GM19455 (cell line): ENCODE measurements at regions not wholly inside any gene's neighbourhood (a gene's known extent, or its start where the extent isn't known, plus 50 kb on each side); places are given as distances from the start of the nearest gene placed in this dataset.
"Not testable (repeated sequence)": the region's sequence is repeated elsewhere in the genome, so short reads cannot be mapped to it uniquely, and the experiment has no call there.

Experiments used
- ATAC-seq: cut with Tn5 transposase; IDR thresholded peaks from one replicate; pipeline ENCODE4 v1.9.1; 2021; ENCODE audit not compliant: unreplicated experiment

- no peak for ATAC-seq
These were observed 567.3 kb upstream of the KLF4 start for GRCh38 chr9:108056805-108057386.

DNA sequence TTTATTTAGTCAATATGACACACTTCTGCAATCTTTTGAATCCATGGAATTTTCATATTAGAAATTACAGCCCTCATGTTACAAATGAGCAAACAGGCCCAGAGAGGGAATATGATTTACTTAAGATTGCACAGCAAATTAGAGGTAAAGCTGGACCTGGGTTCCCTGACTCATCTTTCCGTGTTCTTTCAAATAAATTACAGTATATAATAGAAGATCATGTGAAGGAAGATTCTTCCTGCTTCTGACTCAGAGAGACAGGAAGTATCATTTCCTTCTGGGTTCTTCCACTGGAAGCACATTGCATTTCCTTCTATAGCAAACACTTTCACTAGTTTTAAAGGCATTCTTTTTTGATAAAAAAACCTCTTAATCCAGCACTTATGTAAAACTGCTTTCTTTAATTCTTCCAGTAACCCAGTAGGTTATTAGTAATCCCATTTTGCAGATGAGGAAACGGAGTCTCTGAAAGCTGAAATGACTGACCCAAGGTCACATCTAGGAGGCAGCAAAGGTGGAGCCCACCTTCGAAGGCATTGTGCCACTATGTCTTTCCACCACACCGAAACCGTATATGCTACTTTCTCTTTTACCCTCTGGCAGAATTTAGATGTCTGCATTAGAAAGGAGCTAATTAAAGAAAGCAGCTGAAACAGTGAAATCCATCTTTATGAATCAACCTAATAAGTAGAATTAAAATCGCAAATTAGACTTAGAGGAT, 566.7 kb upstream of the KLF4 start:
- no peak for ATAC-seq

GRCh38 chr9:108054131-108054630, 564.6 kb upstream of the KLF4 start:
- ATAC-seq = no peak

DNA sequence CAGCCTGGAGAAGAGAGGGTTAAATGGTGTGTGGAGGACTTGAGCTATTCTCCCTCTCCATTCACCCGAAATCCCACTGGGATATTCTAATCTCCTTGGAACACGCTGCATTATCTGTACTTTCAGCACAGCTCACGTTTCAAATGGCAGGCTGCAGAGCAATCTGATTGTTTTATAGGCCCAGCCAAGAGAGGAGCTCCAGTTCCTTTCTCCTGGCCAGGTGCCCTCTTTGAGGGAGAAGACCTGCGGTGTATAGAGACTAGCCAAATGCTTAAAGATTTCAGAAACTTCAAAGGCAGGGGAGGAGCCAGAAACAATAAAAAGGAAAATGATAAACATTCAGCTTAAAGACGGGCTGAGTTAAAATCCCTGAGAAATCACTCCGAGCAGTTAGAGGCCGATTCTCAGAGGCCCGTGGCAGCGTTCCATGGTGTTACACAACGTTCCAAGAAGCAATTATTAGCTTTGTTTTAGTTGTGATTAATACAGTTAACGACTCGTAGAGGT, 564.0 kb upstream of the KLF4 start:
- ATAC-seq = no peak

- no peak for ATAC-seq
These were observed 563.0 kb upstream of the KLF4 start for GRCh38 chr9:108052431-108053080.

- no peak for ATAC-seq
These were observed 561.3 kb upstream of the KLF4 start for GRCh38 chr9:108050894-108051293.

DNA sequence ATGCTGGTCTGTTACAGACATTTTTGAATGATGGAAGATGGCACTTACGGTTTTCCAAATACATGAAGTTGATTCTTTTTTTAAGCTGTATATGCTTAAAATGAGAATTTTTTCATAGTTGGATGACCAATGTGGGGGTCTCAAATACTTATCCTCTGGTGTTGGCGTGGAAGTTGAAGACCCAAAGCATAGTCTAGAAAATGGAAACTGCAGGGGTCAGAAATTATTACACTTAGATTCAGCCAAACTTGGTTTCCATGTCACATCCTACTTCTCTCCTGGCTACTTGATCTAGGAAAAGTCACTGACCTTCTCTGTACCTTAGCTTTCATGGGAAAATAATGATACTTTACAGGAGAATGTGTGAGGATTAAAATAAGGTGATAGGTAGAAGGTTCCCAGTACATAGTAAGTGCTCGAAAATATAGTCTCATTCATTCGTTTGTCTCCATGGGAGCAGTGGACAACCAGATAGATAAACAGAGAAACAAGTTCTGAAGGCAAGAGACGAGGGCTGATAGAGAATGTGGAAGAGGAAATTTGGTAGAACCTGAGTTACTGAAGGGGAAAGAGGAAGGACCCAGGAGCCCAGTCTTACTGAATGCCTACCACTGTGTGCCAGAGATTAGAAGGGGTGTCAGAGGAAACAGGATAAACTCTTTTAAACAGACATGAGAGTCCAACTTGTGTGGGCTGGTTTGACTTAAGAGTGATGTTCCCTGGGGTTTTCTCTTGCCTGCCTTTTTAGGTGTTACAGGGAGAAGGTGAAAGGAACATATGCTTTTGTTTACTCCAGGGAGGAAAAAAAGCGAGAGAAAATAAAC, 560.3 kb upstream of the KLF4 start:
- no peak for ATAC-seq

- ATAC-seq = no peak
These were observed 559.5 kb upstream of the KLF4 start for GRCh38 chr9:108049026-108049607.

DNA sequence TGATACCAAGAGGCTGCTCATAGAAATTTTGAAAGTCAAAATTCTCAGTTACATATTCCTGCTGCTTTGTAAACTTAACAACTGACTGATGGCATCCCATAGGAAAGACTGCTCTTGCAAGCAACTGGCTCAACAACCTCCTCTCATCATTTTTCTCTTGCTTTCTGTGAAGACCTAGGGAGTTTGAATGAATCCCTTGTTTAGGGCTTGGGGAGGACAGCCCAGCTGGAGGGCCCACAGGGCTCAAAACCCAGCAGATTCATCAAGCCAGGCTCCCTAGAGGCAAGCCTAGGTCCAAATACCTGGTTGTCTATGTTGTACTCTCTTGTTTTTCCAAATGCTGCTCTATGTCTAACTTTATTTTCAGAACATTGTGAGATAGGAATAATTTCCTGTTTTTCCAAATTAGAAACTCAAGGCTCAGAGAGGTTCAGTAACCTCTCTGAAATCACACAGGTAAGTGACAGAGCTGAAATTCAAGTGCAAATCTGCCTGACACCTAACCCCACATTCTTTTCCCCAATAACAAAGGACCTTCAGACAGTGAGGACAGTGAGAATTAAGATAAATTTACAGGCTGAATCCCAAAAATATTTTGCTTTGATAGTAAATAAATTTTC, 558.9 kb upstream of the KLF4 start:
- ATAC-seq = no peak

GRCh38 chr9:108047777-108048176, 558.2 kb upstream of the KLF4 start:
- ATAC-seq = not testable (repeated sequence)

DNA sequence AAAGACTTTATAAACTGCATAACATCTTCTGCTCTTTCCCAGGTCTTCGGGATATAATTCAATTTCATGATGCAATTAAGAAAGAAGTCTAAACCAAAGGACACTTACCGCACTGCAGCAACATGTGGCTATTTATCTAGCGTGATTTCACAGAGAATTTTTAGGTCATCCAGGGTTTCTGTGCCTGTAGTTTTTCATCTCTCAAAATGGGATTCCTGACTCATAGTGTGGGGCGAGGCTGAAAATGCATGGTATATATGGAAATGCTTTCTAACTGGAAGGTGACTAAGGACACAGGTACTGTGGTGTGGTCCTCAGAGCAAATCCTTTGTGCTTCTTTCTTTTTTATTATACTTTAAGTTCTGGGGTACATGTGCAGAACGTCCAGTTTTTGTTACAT, 557.7 kb upstream of the KLF4 start:
- ATAC-seq = no peak

DNA sequence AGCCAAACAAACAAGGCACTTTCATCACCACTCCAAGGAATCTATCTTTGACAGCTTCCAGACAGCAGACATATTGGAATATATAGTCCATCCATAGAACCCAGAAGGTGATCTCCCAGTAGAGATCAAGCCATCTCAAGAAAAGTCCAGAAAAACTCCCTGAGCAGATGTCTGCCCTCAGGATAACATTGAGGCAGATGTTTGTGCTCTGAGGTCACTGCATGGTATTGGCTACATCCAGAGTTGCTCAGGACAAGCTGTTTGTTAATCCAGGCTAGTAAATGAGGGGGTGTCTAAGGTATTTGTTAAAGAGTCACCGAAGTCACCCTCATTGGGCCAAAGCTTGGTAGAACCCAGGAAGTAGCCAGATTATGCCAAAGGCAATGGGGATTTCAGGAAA, 556.3 kb upstream of the KLF4 start:
- no peak for ATAC-seq

DNA sequence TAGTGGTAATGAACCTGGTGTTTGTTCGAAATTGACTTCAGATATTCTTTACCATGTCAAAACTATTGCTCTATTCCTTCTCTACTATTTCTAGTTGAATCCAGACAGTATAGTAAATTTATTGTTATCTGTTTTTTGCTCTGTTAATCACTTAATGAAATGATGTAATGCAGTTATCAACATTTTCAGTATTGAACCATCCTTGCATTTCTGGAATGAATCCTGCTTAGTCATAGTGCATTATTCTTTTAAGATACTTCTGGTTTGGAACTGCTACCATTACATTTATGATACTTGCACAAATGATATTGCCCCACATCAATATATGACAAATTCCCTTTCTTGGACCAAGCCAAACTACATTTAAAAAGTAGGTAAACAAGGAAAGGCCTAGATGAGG, 554.0 kb upstream of the KLF4 start:
- no peak for ATAC-seq

- no peak for ATAC-seq
These were observed 552.0 kb upstream of the KLF4 start for GRCh38 chr9:108041551-108041950.

DNA sequence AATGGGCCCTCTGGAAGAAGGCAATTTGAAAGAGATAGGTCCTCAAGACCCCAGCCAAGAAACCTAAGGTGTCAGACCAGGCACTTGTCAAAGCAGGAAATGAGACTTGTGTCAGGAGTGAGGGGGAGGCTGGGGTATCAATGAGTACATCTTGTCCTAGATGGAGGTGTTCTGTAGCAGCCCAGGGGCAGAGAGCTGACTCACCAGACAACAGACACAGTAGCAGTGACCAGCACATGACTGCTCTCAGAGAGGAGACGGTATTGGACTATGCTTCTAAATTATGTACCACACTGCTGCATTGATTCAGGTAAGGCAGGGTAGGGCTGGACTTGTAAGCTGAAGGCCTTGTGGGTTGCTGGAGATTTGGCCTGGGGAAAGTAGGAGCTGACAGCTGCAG, 551.2 kb upstream of the KLF4 start:
- no peak for ATAC-seq

- no peak for ATAC-seq
These were observed 549.9 kb upstream of the KLF4 start for GRCh38 chr9:108039493-108039892.

GRCh38 chr9:108039012-108039411, 549.4 kb upstream of the KLF4 start:
- ATAC-seq = no peak

DNA sequence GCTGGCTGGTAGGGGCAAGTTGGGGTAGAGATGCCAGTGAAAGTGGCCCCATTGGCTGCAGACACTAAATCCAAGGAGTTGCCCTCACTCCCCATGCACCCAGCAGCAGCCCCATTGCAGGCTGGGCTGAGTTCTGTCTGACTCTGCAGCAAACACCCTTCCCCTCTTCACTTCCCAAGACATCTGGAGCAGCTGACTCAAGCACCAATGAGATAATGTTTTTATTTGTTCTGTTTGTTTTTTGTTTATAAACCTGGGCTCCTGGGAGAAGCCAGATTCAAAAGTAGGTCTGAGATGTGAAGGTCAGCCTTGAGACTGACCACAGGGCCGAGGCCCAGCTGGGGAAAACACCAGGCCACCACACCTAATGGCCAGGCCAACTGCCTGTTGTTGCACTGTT, 545.9 kb upstream of the KLF4 start:
- ATAC-seq = no peak

GRCh38 chr9:108033976-108034964, 544.7 kb upstream of the KLF4 start:
- no peak for ATAC-seq
